ENCODE measurements at regions not wholly inside any gene's neighbourhood (a gene's known extent, or its start where the extent isn't known, plus 50 kb on each side); places are given as distances from the start of the nearest gene placed in this dataset.

DNA sequence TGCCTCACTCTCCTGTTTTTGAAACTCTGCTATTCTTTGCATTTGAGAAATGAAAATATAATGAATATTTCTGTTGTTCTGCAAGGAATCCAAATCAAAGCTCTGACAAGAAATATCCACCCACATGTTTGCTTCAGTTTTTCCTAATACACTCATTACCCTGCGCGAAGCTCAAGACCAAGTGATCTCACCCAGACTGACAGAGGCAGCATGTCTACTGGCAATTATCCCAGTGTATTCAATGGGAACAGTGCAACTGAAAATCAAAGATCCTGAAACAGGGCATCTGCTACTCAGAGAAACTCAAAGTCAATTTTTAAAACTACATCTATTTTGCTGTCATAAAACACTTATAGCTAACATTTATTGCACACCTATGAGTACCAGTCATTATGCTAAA lies 321.0 kb upstream of the LRRC7 start:
- H3K4me3 ChIP-seq (ENCODE audit: low read depth, low read length) = no peak overlapping the region
- no peak for TF ChIP-seq CTCF (IDR thresholded peaks at IDR 0.05; ENCODE audit: insufficient read depth, low read length)
- no peak for DNase-seq (ENCODE audit: low read depth)

DNA sequence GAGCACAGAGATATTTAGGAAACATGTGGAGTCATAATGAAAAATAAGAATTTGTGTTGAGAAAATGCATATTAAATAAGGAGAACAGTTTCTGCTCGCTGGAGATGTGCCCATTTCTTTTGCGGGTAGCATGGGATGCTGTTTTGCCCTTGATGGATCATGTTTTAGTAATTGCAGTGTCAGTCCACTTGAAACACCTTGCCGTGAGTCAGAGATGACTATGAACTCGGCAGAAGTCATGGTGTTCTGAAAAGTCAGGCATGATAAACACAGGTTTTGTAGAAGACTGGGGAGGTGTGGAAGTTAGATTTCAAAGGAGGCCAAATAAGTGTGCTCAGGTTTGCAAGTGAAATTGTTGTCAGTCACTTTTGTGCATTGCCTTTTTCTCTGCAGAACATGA lies 315.0 kb upstream of the LRRC7 start:
- DNase-seq (ENCODE audit: low read depth) = no peak
- no peak for TF ChIP-seq CTCF (IDR thresholded peaks at IDR 0.05; ENCODE audit: insufficient read depth, low read length)
- no peak overlapping the region for H3K4me3 ChIP-seq (ENCODE audit: low read depth, low read length)

DNA sequence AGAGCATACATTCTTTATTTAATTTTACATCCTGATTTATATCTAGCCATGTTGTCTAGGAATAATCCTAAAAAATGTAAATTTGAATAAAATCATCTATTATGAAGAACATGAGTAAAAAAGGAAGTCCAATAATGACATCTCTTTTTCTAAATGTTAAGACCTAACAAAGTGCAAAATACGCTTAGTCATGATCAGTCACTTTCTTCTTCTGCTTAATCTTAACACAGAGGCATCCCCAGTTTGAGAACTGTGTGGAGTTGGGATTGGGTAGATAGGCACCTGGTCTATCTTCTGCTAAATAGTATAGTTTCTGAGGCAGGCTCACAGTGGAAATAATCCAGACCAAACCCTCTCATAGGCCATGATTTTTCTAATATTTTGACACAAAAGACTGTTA lies 311.7 kb upstream of the LRRC7 start:
- H3K4me3 ChIP-seq (ENCODE audit: low read depth, low read length) = no peak overlapping the region
- DNase-seq (ENCODE audit: low read depth) = no peak
- TF ChIP-seq CTCF (IDR thresholded peaks at IDR 0.05; ENCODE audit: insufficient read depth, low read length) = no peak

- TF ChIP-seq CTCF (IDR thresholded peaks at IDR 0.05; ENCODE audit: insufficient read depth, low read length) = no peak
- no peak for DNase-seq (ENCODE audit: low read depth)
Observed at GRCh38 chr1:69258842-69259241, 308.9 kb upstream of the LRRC7 start.

GRCh38 chr1:69263921-69264391 lies 303.8 kb upstream of the LRRC7 start:
- no peak overlapping the region for H3K4me3 ChIP-seq (ENCODE audit: low read depth, low read length)
- DNase-seq (ENCODE audit: low read depth) = no peak
- no peak for TF ChIP-seq CTCF (IDR thresholded peaks at IDR 0.05; ENCODE audit: insufficient read depth, low read length)

More at GRCh38 chr1:69258842-69259241, 308.9 kb upstream of the LRRC7 start:
- H3K4me3 ChIP-seq (ENCODE audit: low read depth, low read length) = no peak overlapping the region

GRCh38 chr1:69269491-69269890 lies 298.2 kb upstream of the LRRC7 start:
- no peak for TF ChIP-seq CTCF (IDR thresholded peaks at IDR 0.05; ENCODE audit: insufficient read depth, low read length)
- DNase-seq (ENCODE audit: low read depth) = no peak

GRCh38 chr1:69271587-69272125 lies 296.1 kb upstream of the LRRC7 start:
- H3K4me3 ChIP-seq (ENCODE audit: low read depth, low read length) = no peak overlapping the region
- DNase-seq (ENCODE audit: low read depth) = no peak
- no peak for TF ChIP-seq CTCF (IDR thresholded peaks at IDR 0.05; ENCODE audit: insufficient read depth, low read length)

More at GRCh38 chr1:69269491-69269890, 298.2 kb upstream of the LRRC7 start:
- no peak overlapping the region for H3K4me3 ChIP-seq (ENCODE audit: low read depth, low read length)
